ENCODE measurements at regions not wholly inside any gene's neighbourhood (a gene's known extent, or its start where the extent isn't known, plus 50 kb on each side); places are given as distances from the start of the nearest gene placed in this dataset.
"Not testable (repeated sequence)": the region's sequence is repeated elsewhere in the genome, so short reads cannot be mapped to it uniquely, and the experiment has no call there.

GRCh38 chr1:30229960-30230359 lies 493.4 kb downstream of the MATN1 start:
- FAIRE-seq = no peak

DNA sequence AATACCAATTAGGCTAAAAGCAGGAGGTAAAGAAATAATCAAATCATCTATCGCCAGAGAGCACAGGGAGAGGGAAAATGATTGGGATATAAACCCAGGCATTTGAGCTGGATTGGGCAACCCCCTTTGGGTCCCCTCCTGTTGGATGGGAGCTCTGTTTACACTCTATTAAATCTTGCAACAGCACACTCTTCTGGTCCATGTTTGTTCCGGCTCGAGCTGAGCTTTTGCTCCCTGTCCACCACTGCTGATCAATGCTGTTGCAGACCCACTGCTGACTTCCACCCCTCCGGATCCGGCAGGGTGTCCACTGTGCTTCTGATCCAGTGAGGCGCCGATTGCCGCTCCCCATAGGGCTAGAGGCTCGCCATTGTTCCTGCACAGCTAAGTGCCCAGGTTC lies 493.8 kb downstream of the MATN1 start:
- no peak for FAIRE-seq

DNA sequence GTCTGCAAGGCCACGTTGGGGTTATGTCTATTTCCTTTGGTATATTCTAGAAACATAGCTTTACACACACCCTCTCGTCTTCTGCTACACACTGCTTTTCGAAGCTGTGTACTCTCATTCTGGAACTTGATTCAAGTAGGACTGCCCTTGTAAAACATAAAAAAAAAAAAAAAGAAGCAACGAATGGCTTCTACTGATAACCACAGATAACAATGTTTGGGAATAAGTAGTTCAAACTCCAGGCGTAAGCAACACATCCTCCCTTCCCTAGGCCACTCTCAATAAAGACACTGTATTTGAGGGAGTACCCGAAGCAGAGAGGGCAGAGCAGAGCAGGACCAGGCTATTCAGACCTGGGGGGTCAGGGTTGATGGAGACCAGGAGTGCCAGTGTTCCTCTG lies 496.7 kb downstream of the MATN1 start:
- FAIRE-seq = no peak

DNA sequence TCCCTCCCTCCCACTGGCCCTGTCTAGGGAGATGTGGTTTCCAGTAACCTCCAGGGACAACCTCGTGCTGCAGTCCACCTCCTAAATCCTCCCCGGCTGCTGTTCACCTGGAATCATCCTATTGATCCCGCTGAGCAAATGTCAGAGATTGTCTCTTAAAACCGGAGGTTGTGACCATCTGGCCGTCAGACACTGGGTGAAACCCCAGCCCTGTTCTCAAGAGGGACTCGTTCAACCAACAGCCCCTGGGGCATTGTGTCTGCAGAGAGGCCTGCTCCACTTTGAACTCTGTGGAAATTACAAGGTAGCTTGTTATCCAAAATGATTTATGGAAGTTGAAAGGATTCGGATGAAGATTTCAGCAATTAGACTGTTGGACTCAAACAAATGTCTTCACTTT lies 498.0 kb downstream of the MATN1 start:
- no peak for FAIRE-seq

DNA sequence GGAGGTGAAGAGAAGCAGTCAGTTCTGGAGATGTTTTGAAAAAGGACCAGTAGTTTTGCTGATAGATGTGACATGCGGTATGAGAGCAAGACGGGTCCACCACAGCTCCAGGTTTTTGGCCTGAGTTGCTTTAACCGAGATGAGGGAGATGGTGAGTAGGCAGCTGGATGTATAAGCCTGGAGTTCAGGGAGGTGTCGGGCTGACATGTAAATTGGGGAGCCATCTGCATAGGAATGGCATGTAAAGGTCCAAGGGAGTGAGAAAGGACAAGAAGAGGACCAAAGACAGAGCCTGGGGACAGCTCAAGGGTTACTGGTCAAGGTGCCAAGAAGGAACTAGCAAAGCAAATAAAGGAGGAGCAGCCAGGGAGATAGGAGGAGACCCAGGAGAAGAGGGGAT lies 503.7 kb downstream of the MATN1 start:
- FAIRE-seq = no peak

DNA sequence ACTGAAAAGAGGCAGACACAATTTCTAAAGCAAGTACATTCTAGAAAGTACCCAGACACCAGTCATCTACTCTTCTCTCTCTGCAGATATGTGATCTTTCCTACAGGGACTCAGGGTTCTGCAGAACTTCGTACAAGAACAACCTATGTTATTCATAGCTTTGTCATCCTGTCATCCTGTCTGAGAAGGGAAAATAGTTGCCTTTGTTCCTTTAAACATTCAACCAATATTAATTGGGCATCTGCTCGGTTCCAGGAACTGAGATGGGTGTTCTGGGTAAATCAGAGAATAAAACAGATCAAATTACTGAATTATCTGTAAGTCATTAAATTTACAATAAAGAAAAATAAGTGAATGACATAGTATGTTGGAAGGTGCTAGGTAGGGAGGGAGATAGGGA lies 504.9 kb downstream of the MATN1 start:
- FAIRE-seq = no peak

DNA sequence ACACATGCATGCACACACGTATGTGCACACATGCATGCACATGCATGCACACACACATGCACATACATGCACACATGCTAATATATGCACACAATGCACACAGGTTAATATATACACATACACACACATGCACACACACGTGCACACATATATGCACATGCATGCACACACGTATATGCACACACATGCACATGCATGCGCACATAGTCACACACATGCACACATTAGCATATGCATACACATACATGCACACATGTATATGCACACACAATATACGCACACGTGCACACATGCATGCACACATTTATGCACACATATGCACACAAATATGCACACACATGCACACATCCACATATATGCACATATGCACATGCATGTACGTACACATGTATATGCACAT lies 506.8 kb downstream of the MATN1 start:
- FAIRE-seq = no peak

DNA sequence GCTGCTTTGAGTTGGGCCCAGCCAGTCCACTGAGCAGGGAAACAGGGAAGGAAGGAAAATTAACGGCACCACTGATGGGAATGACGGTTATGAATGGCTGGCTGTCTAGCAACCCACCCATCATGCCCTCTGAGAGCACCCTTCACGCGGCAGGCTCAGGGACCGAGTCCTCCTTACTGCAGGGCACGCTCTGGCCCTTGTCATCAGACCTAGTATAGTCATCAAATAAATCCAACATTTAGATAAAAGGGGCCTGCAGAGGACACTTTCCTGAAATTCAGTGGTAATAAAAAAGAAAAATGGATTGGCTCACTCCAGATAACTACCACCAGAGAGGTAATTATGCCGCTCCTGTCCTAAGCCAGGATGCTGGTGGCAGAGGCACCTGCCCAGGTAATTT lies 509.4 kb downstream of the MATN1 start:
- no peak for FAIRE-seq

GRCh38 chr1:30207962-30208361 lies 515.4 kb downstream of the MATN1 start:
- FAIRE-seq = not testable (repeated sequence)

GRCh38 chr1:30206631-30207030 lies 516.8 kb downstream of the MATN1 start:
- not testable (repeated sequence) for FAIRE-seq

GRCh38 chr1:30204916-30205315 lies 518.5 kb downstream of the MATN1 start:
- not testable (repeated sequence) for FAIRE-seq

DNA sequence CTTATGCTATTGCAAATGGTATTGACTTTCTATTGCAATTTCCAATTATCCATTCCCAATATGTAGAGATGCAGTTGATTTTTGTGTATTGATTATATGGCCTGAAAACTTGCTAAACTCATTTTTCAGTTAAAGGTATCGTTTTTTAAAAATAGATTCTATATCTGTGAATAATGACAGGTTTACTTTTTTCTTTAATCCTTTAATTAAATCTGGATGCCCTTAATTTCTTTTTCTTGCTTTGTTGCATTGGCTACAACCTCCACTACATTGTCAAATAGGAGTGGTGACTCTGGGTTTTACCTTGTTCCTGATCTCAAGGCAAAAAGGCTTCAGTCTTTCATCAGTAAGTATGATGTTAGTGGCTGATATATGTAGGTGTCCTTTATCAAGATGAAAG lies 522.4 kb downstream of the MATN1 start:
- FAIRE-seq = no peak

DNA sequence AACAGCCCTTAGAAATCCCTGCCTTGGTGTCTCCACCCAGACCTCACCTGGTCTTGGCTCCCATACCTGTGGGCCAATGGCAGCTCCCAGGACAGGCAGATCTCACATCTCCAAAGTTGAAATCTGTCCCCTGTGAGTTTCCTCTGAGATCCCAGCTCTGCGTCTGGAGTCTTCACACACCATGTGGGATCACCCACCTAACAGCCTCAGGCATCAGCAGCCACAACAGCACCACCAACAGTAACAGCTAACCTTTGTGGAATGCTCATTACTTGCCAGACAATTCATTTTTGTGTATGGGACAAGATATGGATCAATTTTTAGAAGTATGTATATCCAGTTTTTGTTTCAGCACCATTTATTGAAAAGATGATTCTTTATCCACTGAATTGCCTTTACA lies 523.2 kb downstream of the MATN1 start:
- no peak for FAIRE-seq

- no peak for FAIRE-seq
Measured at GRCh38 chr1:30199563-30199962, 523.8 kb downstream of the MATN1 start.

DNA sequence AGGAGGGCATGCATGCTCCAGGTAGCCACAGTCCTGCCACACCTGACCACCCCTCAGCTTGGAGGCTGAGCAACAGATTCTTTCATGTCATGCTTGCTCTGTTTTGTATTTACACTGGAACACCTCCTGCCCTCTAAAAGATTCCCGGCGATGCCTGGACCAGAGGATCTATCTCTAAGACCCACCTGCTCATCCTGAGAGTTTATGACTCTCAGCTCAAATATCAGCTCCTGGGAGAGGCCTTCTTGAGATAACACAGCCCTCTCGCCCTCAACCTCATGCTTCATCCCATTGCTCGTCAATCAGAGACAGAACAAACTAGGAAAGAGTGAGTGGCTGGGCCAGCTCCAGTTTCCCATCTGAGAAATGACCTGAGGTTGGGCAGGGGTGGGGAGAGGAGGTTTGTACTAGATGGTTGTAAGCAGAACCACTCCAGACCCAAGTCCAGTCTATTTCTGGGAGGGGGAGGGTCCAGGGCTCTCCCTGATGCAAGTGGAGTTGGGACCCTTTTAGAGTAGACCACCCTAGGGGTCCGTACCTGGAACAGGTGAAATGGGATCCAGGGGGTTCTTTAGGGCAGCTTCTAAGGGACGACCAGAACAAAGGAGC lies 524.5 kb downstream of the MATN1 start:
- no peak for FAIRE-seq

DNA sequence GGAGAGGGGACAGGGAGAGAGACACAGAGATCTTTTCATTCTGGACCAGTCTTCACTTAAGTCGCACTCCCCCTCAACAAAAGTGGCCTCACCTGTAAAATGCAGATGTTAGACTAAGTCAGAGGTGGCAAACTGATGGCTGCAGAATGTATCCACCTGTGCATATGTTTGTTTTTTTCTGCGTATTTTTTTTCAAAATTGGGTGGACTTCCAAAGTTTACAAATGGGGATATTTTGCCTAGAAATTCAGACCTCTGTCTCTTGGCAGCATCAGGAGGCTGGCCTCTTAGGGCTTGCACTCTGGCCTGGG lies 525.0 kb downstream of the MATN1 start:
- FAIRE-seq = no peak

GRCh38 chr1:30197639-30198450 lies 525.5 kb downstream of the MATN1 start:
- no peak for FAIRE-seq

GRCh38 chr1:30196872-30197638 lies 526.3 kb downstream of the MATN1 start:
- no peak for FAIRE-seq

DNA sequence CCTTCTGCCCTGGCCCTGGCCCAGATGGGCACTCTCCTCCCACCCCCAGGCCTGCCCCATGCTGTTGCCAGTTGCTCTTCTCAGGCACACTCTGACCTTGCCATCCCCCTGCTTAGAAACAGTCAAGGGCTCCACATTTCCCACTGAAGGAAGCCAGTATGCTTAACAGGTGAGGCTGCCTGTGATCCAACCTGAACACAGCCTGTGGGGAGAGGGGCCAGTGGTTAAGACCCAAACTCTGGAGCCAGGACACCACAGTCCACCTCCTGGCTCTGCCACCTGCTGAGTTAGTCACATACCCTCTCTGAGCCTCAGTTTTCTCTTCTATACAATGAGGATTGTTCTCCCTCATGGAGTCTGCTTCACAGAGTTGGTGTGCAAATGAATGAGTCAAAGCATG lies 526.9 kb downstream of the MATN1 start:
- FAIRE-seq = no peak

GRCh38 chr1:30195424-30196134 lies 527.8 kb downstream of the MATN1 start:
- FAIRE-seq = no peak

- FAIRE-seq = no peak
Measured at GRCh38 chr1:30194741-30195423, 528.5 kb downstream of the MATN1 start.

- no peak for FAIRE-seq
Measured at GRCh38 chr1:30194046-30194619, 529.3 kb downstream of the MATN1 start.

All from TTC549 (cell line).